Tibial nerve (tissue), 4 donors: ENCODE measurements at regions not wholly inside any gene's neighbourhood (a gene's known extent, or its start where the extent isn't known, plus 50 kb on each side); places are given as distances from the start of the nearest gene placed in this dataset.

Source experiments
- CTCF ChIP-seq, 5 experiments: fragments of 200-600 bp in 3 of 5; fragments of 450-650 bp in 2 of 5; sonication (generic) in 3 of 5; IDR thresholded peaks; one replicate each; pipeline ENCODE4 v1.5.1; 2016 to 2019; ENCODE audit warnings: antibody characterized with exemption in 5 of 5, mild to moderate bottlenecking in 3 of 5, moderate library complexity in 2 of 5
- EP300 ChIP-seq, 2 donors: sonication (generic); formaldehyde crosslinking; IDR thresholded peaks; one replicate each; pipeline ENCODE4 v1.6.1; 2017; ENCODE audit warnings: antibody characterized with exemption in 2 of 2, mild to moderate bottlenecking in 1 of 2
- POLR2A ChIP-seq, 2 donors: fragments of 450-650 bp; IDR thresholded peaks; one replicate each; pipeline ENCODE4 v1.6.1; 2017; ENCODE audit warnings: antibody characterized with exemption in 2 of 2, mild to moderate bottlenecking in 2 of 2, moderate library complexity in 2 of 2

DNA sequence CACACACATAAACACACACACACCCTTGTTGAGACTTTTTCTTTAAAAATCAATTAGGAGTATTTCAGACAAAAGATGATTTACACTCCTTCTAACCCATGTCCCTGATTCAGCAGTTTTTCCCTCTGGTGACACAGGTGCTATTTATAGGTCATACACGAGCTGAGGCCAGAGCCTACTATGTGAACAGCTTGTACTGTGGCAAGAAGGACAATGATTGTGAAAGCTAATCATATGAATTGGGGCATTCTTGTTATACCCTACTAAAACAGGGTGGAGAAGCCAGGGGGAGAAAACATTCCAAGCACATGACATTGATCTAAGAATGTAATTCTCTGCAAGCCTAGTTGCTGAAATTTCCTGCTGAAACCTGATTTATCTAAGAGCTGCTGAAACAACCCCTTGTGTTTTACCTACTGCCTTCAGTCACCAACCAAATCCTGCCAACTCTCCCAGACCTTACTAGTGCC, 60.3 kb downstream of the XCL1 start:
- no peak for TF ChIP-seq POLR2A (IDR thresholded peaks at IDR 0.05)
- TF ChIP-seq EP300 (IDR thresholded peaks at IDR 0.05), result peak; percentile 92 to 94
- no peak for TF ChIP-seq CTCF (IDR thresholded peaks at IDR 0.05)
